H1 (cell line): ENCODE measurements at regions not wholly inside any gene's neighbourhood (a gene's known extent, or its start where the extent isn't known, plus 50 kb on each side); places are given as distances from the start of the nearest gene placed in this dataset.

ENCODE experiments used
- CEBPB ChIP-seq: IDR thresholded peaks from 2 replicates; pipeline ENCODE4 v1.6.1; 2012; ENCODE audit warnings: low read depth, low read length
- TF ChIP-seq, protein P1 (sequence below): fragments of 300-600 bp; sonication (generic); IDR thresholded peaks from 2 replicates; pipeline ENCODE4 v1.7.1; 2012; ENCODE audit warnings: low read length, moderate library complexity, mild to moderate bottlenecking, inconsistent platforms; ENCODE audit not compliant: insufficient replicate concordance

DNA sequence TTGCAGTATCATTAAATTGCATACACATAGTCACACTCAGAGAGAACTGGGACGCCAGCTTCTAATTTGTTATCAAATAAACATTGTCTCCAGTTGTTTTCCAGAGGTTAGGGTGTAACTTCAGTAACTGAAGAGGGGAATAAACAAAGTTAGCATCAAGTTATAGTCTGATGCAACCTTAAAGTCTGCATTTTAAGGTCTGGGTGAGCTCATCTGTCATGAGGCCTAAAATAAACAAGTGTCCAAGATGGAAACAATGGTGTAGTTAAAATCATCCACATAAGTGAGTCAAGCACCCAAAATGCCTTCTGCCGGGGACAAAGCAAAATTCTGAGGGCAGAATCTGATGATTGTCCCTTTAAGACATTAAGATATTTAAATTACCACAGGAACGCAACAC is 70.3 kb upstream of the EMCN start (continued):
- TF ChIP-seq, protein P1, sequence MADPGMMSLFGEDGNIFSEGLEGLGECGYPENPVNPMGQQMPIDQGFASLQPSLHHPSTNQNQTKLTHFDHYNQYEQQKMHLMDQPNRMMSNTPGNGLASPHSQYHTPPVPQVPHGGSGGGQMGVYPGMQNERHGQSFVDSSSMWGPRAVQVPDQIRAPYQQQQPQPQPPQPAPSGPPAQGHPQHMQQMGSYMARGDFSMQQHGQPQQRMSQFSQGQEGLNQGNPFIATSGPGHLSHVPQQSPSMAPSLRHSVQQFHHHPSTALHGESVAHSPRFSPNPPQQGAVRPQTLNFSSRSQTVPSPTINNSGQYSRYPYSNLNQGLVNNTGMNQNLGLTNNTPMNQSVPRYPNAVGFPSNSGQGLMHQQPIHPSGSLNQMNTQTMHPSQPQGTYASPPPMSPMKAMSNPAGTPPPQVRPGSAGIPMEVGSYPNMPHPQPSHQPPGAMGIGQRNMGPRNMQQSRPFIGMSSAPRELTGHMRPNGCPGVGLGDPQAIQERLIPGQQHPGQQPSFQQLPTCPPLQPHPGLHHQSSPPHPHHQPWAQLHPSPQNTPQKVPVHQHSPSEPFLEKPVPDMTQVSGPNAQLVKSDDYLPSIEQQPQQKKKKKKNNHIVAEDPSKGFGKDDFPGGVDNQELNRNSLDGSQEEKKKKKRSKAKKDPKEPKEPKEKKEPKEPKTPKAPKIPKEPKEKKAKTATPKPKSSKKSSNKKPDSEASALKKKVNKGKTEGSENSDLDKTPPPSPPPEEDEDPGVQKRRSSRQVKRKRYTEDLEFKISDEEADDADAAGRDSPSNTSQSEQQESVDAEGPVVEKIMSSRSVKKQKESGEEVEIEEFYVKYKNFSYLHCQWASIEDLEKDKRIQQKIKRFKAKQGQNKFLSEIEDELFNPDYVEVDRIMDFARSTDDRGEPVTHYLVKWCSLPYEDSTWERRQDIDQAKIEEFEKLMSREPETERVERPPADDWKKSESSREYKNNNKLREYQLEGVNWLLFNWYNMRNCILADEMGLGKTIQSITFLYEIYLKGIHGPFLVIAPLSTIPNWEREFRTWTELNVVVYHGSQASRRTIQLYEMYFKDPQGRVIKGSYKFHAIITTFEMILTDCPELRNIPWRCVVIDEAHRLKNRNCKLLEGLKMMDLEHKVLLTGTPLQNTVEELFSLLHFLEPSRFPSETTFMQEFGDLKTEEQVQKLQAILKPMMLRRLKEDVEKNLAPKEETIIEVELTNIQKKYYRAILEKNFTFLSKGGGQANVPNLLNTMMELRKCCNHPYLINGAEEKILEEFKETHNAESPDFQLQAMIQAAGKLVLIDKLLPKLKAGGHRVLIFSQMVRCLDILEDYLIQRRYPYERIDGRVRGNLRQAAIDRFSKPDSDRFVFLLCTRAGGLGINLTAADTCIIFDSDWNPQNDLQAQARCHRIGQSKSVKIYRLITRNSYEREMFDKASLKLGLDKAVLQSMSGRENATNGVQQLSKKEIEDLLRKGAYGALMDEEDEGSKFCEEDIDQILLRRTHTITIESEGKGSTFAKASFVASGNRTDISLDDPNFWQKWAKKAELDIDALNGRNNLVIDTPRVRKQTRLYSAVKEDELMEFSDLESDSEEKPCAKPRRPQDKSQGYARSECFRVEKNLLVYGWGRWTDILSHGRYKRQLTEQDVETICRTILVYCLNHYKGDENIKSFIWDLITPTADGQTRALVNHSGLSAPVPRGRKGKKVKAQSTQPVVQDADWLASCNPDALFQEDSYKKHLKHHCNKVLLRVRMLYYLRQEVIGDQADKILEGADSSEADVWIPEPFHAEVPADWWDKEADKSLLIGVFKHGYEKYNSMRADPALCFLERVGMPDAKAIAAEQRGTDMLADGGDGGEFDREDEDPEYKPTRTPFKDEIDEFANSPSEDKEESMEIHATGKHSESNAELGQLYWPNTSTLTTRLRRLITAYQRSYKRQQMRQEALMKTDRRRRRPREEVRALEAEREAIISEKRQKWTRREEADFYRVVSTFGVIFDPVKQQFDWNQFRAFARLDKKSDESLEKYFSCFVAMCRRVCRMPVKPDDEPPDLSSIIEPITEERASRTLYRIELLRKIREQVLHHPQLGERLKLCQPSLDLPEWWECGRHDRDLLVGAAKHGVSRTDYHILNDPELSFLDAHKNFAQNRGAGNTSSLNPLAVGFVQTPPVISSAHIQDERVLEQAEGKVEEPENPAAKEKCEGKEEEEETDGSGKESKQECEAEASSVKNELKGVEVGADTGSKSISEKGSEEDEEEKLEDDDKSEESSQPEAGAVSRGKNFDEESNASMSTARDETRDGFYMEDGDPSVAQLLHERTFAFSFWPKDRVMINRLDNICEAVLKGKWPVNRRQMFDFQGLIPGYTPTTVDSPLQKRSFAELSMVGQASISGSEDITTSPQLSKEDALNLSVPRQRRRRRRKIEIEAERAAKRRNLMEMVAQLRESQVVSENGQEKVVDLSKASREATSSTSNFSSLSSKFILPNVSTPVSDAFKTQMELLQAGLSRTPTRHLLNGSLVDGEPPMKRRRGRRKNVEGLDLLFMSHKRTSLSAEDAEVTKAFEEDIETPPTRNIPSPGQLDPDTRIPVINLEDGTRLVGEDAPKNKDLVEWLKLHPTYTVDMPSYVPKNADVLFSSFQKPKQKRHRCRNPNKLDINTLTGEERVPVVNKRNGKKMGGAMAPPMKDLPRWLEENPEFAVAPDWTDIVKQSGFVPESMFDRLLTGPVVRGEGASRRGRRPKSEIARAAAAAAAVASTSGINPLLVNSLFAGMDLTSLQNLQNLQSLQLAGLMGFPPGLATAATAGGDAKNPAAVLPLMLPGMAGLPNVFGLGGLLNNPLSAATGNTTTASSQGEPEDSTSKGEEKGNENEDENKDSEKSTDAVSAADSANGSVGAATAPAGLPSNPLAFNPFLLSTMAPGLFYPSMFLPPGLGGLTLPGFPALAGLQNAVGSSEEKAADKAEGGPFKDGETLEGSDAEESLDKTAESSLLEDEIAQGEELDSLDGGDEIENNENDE = no peak
- TF ChIP-seq CEBPB = no peak
- TF ChIP-seq, all 59 proteins: peak for 0
